Left ventricle myocardium inferior (tissue), 1 donor: ENCODE measurements at regions not wholly inside any gene's neighbourhood (a gene's known extent, or its start where the extent isn't known, plus 50 kb on each side); places are given as distances from the start of the nearest gene placed in this dataset.

Experiments used
- DNase-seq: peaks from one replicate; pipeline ENCODE4 v3.0.0-alpha.2; 2020
- H3K27ac ChIP-seq: fragments of 200-600 bp; replicated peaks from 2 replicates; pipeline ENCODE4 v1.8.0; 2021
- H3K27me3 ChIP-seq: fragments of 200-600 bp; 2 replicates; pipeline ENCODE4 v1.8.0; 2021; ENCODE audit warnings: low read depth
- H3K36me3 ChIP-seq: fragments of 200-600 bp; 2 replicates; pipeline ENCODE4 v1.8.0; 2021
- H3K4me1 ChIP-seq: fragments of 200-600 bp; 2 replicates; pipeline ENCODE4 v1.8.0; 2021
- H3K4me3 ChIP-seq: fragments of 200-600 bp; 2 replicates; pipeline ENCODE4 v1.8.0; 2021; ENCODE audit warnings: mild to moderate bottlenecking, moderate library complexity
- H3K9me3 ChIP-seq: fragments of 200-600 bp; replicated peaks from 2 replicates; pipeline ENCODE4 v1.8.0; 2021
- CTCF ChIP-seq: fragments of 200-600 bp; IDR thresholded peaks from 2 replicates; pipeline ENCODE4 v1.8.0; 2021; ENCODE audit warnings: antibody characterized with exemption, mild to moderate bottlenecking, borderline replicate concordance
- intact Hi-C: fragments of 100-400 bp; cut with micrococcal nuclease; formaldehyde crosslinking; loops from one replicate; pipeline ENCODE4 v1.11.0; 2022
- donor health status: DM: no; HTN: yes; CAD: no; lungs with severe emphysema.

GRCh38 chr2:144886862-144887261, 366.9 kb upstream of the ZEB2 start:
- peak; percentile 64 for DNase-seq
- Histone ChIP-seq H3K27ac (peak overlapping the region; percentile 45), H3K4me3 (no peak overlapping the region), H3K27me3 (no peaks in the 10 kb centered on the region), H3K4me1 (peaks cover 24% of the 10 kb centered on the region), H3K9me3 (no peaks in the 10 kb centered on the region), H3K36me3 (no peaks in the 10 kb centered on the region)
- intact Hi-C loops, result no loop called here
- no peak for TF ChIP-seq CTCF

DNA sequence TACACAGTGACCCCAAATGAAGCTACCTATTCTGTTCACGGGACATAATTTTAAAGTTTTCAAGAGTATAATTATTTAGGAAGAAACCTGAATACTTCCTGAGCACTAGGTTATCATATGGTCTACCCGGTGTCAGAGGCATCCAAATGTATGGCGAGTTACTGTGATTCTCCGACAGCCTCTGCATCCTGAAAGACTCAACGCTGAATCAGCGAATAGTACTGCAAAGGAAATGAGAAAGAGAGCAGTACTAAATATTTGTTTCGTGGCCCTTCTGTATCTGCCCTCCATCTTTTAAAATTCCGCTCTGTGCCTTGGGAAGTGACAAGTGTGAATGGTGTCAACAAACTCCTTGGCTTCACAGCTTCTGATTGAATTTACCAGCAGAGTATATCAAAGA, 358.0 kb upstream of the ZEB2 start:
- no peaks in the 10 kb centered on the region for H3K36me3 ChIP-seq
- no peak overlapping the region for H3K27ac ChIP-seq
- TF ChIP-seq CTCF, result no peak
- H3K27me3 ChIP-seq, result no peaks in the 10 kb centered on the region
- no peaks in the 10 kb centered on the region for H3K9me3 ChIP-seq
- intact Hi-C loops, result loop anchor here (5.0 to 10.0 kb wide), 2 partner anchors 119 to 353 kb away; partner anchors contain the start of gene ZEB2
- no peak for DNase-seq
- H3K4me3 ChIP-seq, result no peak overlapping the region
- peaks cover 5% of the 10 kb centered on the region for H3K4me1 ChIP-seq

- intact Hi-C loops, result loop anchor here (5.0 to 10.0 kb wide), 2 partner anchors 121 to 351 kb away; partner anchors contain the start of gene ZEB2
Observed at GRCh38 chr2:144876013-144876412, 356.1 kb upstream of the ZEB2 start.

GRCh38 chr2:144875290-144875969, 355.5 kb upstream of the ZEB2 start:
- DNase-seq, result no peak
- no peaks in the 10 kb centered on the region for H3K36me3 ChIP-seq
- no peak overlapping the region for H3K4me3 ChIP-seq
- H3K27ac ChIP-seq, result peak overlapping the region; percentile 82
- peaks cover 5% of the 10 kb centered on the region for H3K4me1 ChIP-seq
- no peaks in the 10 kb centered on the region for H3K9me3 ChIP-seq
- intact Hi-C loops, result loop anchor here (5.0 to 10.0 kb wide), 2 partner anchors 122 to 351 kb away; partner anchors contain the start of gene ZEB2
- H3K27me3 ChIP-seq, result no peaks in the 10 kb centered on the region
- TF ChIP-seq CTCF, result no peak

More at GRCh38 chr2:144876013-144876412, 356.1 kb upstream of the ZEB2 start:
- H3K27me3 ChIP-seq, result no peaks in the 10 kb centered on the region
- no peak for TF ChIP-seq CTCF
- peak overlapping the region; percentile 82 for H3K27ac ChIP-seq
- H3K36me3 ChIP-seq, result no peaks in the 10 kb centered on the region
- H3K4me1 ChIP-seq, result peaks cover 5% of the 10 kb centered on the region
- no peak overlapping the region for H3K4me3 ChIP-seq
- DNase-seq, result no peak
- H3K9me3 ChIP-seq, result no peaks in the 10 kb centered on the region

GRCh38 chr2:144865670-144866069, 345.8 kb upstream of the ZEB2 start:
- no peak for DNase-seq
- intact Hi-C loops, result no loop called here
- H3K36me3 ChIP-seq, result no peaks in the 10 kb centered on the region
- H3K4me3 ChIP-seq, result no peak overlapping the region
- no peaks in the 10 kb centered on the region for H3K9me3 ChIP-seq
- H3K27ac ChIP-seq, result no peak overlapping the region
- no peaks in the 10 kb centered on the region for H3K4me1 ChIP-seq
- no peaks in the 10 kb centered on the region for H3K27me3 ChIP-seq
- TF ChIP-seq CTCF, result no peak
